ENCODE measurements at regions not wholly inside any gene's neighbourhood (a gene's known extent, or its start where the extent isn't known, plus 50 kb on each side); places are given as distances from the start of the nearest gene placed in this dataset.
"Not testable (repeated sequence)": the region's sequence is repeated elsewhere in the genome, so short reads cannot be mapped to it uniquely, and the experiment has no call there.

GRCh38 chr4:120636120-120636630, 286.4 kb downstream of the PRDM5 start:
- DNase-seq (ENCODE audit: low read depth): peak; percentile 28

DNA sequence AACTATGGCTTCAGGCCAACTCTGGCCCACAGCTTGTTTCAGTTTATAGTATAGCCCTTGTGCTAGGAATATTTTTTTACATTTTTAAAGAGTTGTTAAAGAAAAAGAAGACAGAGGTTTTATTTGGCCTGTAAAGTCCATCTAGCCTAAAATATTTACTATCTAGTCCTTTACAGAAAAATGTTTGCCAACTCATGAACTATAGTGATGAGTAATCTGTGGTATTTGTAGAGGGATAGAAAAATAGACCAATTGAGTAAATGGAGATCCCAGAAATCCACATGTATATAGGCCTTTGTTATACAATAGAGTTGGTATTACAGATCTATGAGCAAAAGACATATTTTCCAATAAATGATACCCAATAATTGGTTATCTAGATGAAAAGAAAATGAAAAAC, 288.7 kb downstream of the PRDM5 start:
- DNase-seq (ENCODE audit: low read depth): no peak

DNA sequence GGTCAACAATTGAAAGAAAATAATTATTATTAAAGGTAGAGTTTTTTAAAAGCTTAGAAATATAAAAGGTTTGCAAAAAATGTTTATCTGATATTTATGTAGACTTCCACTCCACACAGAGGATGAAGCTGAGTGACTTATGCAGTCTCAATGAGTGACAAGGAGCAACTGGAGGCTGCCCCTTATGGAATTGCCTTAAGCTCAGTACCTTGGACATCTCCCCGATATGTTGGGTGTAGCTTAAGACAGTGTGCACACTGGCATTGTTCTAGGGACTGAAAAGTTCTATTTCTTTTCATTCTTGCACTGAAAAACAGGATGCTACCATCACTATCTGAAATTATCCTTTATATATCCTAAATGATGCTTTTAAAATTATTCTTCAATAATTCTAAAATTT, 292.1 kb downstream of the PRDM5 start:
- DNase-seq (ENCODE audit: low read depth): peak; percentile 19

DNA sequence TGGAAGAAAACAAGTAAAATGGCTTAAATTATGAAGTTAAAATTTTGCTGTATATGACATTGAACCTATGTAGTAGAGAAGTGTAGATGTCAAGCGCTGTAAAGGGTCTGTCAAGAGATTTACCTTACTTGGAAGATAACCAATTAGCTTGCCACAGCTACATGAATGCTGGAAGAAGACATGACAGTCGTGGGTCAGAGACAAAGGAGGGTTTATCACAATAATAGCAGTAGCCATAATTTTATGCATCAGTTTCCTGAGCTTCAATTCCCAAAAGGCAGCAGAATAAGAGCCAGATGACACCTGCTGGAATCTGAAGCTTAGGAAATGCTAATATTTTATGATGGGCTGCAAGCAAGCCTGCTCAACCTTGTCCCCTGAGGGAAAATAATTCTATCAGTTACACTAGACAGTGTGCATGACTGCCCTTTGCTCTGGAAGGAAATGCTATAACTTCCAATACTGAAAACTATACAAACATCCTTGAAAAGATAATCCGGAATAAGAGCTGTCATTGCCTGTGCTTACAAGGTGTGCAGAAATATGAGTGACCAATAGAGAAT, 292.9 kb downstream of the PRDM5 start:
- no peak for DNase-seq (ENCODE audit: low read depth)

DNA sequence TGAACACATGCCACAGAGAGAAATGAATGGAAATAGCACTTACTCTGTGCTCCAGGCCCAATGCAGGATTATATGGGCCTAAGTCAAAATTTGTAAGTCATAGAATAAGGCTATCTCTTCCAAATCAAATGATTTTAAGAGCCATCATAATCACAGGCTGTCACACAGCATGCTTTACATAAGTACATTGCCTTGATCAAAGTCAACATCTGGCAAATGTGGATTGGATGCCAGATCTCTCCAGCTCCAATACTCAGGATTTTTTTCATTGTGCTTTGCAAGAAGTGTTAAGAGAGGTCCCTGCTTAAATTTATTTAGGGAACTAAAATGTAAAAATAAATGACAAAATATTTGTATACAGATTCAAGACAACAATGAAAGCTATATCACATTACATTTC, 299.9 kb downstream of the PRDM5 start:
- no peak for DNase-seq (ENCODE audit: low read depth)

DNA sequence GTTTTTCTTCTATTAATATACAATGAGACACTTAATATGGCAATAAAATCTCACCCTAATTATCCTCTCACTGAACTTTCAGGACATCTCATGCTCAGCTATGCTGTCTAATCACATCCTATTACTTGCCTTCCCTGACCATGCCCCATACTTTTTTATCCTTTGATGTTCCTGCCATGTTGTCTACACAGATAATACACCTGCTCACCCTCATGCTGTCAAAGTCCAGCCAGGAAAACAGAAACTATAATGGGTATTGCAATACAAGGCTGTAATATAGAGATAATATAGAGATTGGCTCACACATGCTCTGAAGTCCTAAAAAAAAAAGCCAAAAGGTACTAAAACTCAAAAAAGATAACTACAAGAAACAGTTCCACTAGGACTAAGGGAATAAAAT, 305.4 kb downstream of the PRDM5 start:
- DNase-seq (ENCODE audit: low read depth): no peak

DNA sequence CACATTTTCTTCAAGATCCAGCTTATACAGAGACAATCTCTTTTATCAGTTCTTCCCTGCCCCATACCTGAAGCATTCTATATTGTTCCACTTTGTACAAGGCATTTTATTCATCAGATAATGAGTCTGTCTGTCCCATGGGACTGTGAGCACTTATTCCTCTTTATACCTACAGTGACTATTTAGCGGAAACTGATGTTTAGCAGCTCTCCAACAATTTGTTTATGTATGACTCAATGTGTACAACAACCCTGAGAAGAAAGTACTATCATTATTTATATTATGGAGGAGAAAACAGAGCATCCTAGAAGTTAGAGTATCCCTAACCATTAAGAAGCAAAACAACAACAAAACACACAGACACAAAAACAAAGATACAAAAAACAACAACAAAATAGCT, 306.5 kb downstream of the PRDM5 start:
- DNase-seq (ENCODE audit: low read depth): no peak

DNA sequence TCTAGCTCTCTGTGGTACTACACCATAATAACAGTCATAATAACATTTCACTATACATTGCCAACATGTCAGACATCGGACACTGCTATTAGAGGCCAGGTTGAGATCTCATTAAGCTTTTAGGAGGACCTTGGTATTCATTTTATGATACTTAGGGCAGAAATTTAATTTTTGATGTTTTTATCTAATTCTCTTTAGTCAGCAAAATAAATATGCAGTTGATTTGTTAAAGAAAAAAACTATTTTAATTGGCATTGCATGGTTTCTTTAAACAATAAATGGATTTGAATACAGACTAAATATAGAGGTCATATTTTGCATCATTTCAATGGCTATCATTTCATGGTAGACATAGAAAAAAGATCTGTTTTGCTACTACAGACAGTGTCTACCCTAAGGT, 308.7 kb downstream of the PRDM5 start:
- DNase-seq (ENCODE audit: low read depth): no peak

DNA sequence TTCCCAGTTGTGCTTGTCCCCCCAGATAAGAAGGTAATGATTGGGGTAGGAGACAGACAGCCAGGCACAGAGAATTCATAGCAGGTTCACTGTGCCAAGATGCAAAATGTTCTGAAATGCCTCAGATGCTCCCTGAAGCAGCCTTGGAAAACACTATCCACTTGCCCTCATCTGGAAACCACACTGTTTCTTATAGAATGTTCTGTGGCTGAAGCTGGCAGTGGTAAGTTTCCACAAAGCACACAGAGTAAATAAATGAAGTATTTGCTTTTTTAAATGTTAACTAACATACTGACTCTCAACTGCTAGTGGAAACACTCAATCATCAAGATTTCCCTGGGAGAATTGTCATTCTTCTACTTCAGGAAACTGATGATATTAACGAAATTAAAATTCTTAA, 311.4 kb downstream of the PRDM5 start:
- DNase-seq (ENCODE audit: low read depth): no peak

DNA sequence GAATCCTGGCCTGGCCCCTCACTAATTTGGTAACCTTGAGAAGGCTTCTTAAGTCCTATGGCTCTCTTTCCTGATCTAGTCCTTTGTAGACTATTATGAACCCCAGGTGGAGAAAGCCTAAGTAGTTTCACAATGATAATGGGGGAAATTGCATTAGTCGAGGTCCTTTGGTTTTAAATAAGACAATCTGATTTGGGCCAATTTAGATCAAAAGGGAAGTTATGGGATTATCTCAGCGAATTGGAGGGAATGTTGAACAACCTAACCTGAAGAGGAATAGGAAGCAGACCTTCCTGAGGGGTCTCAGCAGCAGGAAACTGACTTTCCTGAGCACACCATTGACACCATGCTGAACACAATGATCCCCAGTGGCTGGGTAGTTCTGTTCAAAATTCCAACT, 331.5 kb downstream of the PRDM5 start:
- no peak for DNase-seq (ENCODE audit: low read depth)

GRCh38 chr4:120589787-120590186, 332.7 kb downstream of the PRDM5 start:
- DNase-seq (ENCODE audit: low read depth): no peak

DNA sequence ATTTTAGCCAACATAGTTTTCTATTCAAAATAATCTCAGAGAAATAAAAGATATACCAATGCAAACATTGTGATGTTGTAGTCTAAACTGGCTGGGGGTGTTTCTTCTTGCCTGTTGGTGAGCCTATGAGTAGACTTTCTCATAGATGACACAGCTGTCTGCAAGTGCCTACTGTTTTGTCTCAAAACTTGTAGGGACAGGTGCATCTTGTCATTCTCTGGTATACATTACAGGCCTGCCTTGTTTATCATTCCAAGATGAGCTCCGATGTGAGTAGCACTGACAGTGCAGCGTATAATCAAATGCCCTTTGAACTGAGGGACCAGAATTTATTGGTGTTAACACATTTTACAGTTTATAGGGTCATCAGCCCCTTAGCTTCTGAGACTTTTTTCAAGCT, 353.8 kb downstream of the PRDM5 start:
- no peak for DNase-seq (ENCODE audit: low read depth)

DNA sequence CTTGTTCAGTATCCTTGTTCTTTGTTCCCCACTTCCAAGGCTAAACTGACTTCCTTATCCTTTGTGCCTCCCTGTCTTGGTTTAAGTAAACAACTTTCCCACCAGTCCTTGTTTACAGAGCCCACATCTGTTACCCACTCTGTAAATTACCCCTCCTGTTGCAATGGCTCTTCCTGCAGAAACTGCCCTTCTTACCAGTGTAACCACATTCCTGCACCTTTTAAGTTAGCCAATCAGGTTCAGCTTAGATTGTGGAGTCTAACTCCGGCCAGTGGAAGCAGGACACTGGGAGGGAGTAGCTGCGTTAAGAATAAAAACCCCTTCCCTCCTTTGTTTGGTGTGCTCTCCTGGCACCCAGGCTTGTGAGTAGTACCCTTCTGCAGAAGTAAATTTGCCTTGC, 360.9 kb downstream of the PRDM5 start:
- DNase-seq (ENCODE audit: low read depth): no peak

DNA sequence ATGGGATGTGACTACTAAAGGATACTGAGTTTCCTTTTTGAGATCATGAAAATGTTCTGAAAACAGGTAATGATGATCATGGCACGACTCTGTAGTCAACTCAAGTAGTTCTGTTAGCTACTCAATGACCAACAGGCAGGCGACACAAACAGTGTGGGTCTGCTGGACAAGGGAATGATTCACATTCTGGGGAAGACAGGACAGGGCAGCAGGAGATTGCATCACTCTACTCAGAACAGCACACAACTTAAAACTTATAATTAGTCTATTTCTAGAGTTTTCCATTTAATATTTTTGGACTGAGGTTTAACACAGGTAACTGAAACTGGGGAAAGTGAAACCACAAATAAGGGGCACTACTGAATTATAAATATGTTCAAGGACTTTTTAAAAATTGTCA, 365.2 kb downstream of the PRDM5 start:
- DNase-seq (ENCODE audit: low read depth): peak; percentile 24

GRCh38 chr4:120555058-120555457, 367.5 kb downstream of the PRDM5 start:
- no peak for DNase-seq (ENCODE audit: low read depth)

DNA sequence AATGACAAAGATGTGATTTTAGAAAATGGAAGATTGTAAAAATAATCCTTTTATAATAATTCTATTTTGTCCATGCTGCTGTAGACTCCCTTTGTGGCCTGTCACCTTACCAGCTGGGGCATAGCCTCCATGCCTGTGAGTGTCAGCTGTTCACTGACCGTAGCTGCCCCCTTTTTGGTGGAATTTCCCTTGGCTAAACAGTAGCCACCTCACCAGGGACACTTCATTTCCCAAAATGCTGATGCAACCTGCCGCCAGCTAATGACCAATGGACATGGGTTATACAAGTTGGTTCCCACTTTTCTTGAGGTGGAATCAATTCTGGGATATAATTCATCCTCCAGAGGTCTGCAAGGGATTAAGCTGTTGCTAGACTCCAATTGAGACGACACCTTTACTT, 368.4 kb downstream of the PRDM5 start:
- no peak for DNase-seq (ENCODE audit: low read depth)

DNA sequence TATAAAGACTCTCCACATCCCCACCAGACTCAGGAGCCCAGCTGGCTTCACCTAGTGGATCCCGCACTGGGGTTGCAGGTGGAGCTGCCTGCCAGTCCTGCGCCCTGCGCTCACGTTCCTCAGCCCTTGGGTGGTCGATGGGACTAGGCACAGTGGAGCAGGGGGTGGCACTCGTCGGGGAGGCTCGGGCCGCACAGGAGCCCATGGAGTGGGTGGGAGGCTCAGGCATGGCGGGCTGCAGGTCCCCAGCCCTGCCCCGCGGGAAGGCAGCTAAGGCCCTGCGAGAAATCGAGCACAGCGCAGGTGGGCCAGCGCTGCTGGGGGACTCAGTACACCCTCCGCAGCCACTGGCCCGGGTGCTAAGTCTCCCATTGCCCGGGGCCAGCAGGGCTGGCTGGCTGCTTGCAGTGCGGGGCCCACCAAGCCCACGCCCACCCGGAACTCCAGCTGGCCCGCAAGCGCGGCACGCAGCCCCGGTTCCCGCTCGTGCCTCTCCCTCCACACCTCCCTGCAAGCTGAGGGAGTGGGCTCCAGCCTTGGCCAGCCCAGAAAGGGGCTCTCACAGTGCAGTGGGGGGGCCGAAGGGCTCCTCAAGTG, 371.8 kb downstream of the PRDM5 start:
- DNase-seq (ENCODE audit: low read depth): not testable (repeated sequence)

GRCh38 chr4:120549011-120549570, 373.4 kb downstream of the PRDM5 start:
- no peak for DNase-seq (ENCODE audit: low read depth)

DNA sequence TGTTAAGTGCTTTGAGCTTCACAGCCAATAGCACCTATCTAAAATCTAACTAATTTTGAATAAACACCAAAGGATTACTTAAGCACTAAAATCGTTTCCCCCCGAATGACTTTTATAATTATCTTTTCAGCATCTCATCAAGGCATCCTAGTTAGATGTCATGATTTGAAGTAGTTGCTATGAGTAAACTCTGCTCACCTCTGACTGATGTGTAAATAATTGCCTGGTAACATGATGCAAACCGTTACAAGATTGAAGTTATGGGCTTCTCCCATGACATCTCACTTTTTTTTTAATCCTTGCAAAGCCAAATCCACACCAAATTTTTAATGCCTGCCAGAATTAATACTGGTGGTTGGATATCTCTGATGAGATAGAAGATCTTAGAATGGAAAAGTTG, 377.1 kb downstream of the PRDM5 start:
- no peak for DNase-seq (ENCODE audit: low read depth)

DNA sequence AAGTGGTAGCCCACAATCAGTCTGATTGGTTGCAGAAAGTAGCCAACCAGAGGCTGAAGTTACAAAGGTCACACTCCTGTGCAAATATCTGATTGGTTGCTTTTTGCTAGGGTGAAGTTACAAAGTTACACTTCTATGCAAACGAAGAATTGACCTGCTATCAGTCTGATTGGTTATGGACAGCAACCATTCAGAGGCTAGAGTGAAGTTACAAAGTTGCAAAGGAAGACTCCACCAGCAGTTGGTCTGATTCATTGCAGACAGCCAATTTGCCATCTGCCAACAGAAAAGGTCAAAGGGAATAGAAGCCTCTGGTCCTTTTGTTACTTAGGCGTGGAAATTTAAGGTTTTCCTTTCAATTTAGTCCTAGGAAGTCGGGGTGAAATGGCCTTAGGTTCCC, 377.7 kb downstream of the PRDM5 start:
- DNase-seq (ENCODE audit: low read depth): no peak

DNA sequence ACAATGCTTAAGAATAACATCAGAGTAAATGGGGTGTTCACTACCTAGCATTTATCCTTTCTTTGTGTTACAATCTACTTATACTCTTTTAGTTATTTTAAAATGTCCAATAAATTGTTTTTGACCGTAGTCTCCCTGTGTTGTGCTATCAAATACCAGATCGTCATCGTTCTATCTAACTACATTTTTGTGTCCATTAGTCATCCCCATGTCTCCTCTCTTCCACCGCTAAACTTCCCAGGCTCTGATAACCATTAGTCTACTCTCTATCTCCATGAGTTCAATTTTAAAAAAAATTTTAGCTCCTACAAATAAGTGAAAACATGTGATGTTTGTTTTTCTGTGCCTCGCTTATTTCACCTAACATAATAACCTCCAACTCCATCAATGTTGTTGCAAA, 381.9 kb downstream of the PRDM5 start:
- peak; percentile 5 for DNase-seq (ENCODE audit: low read depth)

DNA sequence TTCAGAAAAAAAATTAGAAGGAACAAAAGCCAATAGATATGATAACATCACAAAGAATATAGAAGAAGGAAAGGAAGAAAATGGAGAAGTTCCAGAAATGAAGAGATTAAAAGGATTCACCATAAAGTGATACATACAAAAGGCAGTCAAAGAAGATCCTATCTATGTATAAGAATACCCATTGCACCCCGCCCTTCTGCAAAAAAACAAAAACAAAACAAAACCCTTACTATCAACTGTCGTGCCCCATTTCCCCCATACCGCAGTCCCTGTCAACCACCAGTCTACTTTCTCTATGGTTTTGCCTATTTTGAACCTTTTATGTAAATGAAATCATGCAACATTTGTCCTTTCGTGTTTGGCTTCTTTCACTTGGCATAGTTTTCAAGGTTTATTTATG, 385.6 kb downstream of the PRDM5 start:
- DNase-seq (ENCODE audit: low read depth): no peak

GRCh38 chr4:120528428-120528827, 394.1 kb downstream of the PRDM5 start:
- no peak for DNase-seq (ENCODE audit: low read depth)

DNA sequence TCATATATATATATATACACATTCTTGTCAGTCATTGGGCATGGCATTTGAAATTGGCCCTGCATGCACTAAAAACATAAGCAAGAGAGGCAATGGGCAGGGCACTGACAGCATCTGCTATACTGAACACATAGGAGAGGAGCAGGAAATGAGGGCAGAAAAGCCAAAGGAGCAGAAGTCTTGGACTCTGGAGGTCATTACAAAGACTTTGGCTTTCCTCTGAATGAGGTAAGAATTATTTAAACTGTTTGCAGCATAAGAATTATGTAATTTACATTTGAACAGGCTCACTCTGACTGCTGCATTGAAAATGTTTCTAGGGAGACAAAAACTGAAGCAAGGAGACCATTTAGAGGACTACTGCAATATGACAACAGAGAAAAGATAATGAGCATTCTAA, 396.5 kb downstream of the PRDM5 start:
- DNase-seq (ENCODE audit: low read depth): no peak
